ENCODE measurements at regions not wholly inside any gene's neighbourhood (a gene's known extent, or its start where the extent isn't known, plus 50 kb on each side); places are given as distances from the start of the nearest gene placed in this dataset.
"Not testable (repeated sequence)": the region's sequence is repeated elsewhere in the genome, so short reads cannot be mapped to it uniquely, and the experiment has no call there.

GRCh38 chr2:239554766-239555570 is 154.1 kb upstream of the HDAC4 start:
- DNase-seq (ENCODE audit: low read depth in 2 of 2) = no peak

GRCh38 chr2:239553376-239554000 is 152.7 kb upstream of the HDAC4 start:
- DNase-seq (ENCODE audit: low read depth in 2 of 2) = no peak

GRCh38 chr2:239552213-239552926 is 151.6 kb upstream of the HDAC4 start:
- no peak for DNase-seq (ENCODE audit: low read depth in 2 of 2)

GRCh38 chr2:239551206-239551605 is 150.4 kb upstream of the HDAC4 start:
- DNase-seq (ENCODE audit: low read depth in 2 of 2) = no peak

GRCh38 chr2:239550357-239550756 is 149.5 kb upstream of the HDAC4 start:
- no peak for DNase-seq (ENCODE audit: low read depth in 2 of 2)

GRCh38 chr2:239549711-239550255 is 149.0 kb upstream of the HDAC4 start:
- DNase-seq (ENCODE audit: low read depth in 2 of 2) = no peak

GRCh38 chr2:239548965-239549595 is 148.3 kb upstream of the HDAC4 start:
- no peak for DNase-seq (ENCODE audit: low read depth in 2 of 2)

GRCh38 chr2:239548451-239548871 is 147.6 kb upstream of the HDAC4 start:
- no peak for DNase-seq (ENCODE audit: low read depth in 2 of 2)

GRCh38 chr2:239547140-239547539 is 146.3 kb upstream of the HDAC4 start:
- DNase-seq (ENCODE audit: low read depth in 2 of 2) = not testable (repeated sequence)

- no peak for DNase-seq (ENCODE audit: low read depth in 2 of 2)
Measured at GRCh38 chr2:239546541-239546940, 145.7 kb upstream of the HDAC4 start.

GRCh38 chr2:239545741-239546392 is 145.0 kb upstream of the HDAC4 start:
- DNase-seq (ENCODE audit: low read depth in 2 of 2) = no peak

- DNase-seq (ENCODE audit: low read depth in 2 of 2) = no peak
Measured at GRCh38 chr2:239544918-239545465, 144.2 kb upstream of the HDAC4 start.

- peak in 1 of 2 experiments; percentile 10 for DNase-seq (ENCODE audit: low read depth in 2 of 2)
Measured at GRCh38 chr2:239544143-239544917, 143.5 kb upstream of the HDAC4 start.

- DNase-seq (ENCODE audit: low read depth in 2 of 2) = no peak
Measured at GRCh38 chr2:239543702-239544101, 142.9 kb upstream of the HDAC4 start.

- DNase-seq (ENCODE audit: low read depth in 2 of 2) = no peak
Measured at GRCh38 chr2:239540174-239540573, 139.4 kb upstream of the HDAC4 start.

GRCh38 chr2:239539776-239540100 is 138.9 kb upstream of the HDAC4 start:
- no peak for DNase-seq (ENCODE audit: low read depth in 2 of 2)

GRCh38 chr2:239539083-239539775 is 138.4 kb upstream of the HDAC4 start:
- DNase-seq (ENCODE audit: low read depth in 2 of 2) = no peak

GRCh38 chr2:239538357-239539052 is 137.7 kb upstream of the HDAC4 start:
- DNase-seq (ENCODE audit: low read depth in 2 of 2) = no peak

Data from fibroblast of skin of left biceps (primary cell).